ENCODE measurements at regions not wholly inside any gene's neighbourhood (a gene's known extent, or its start where the extent isn't known, plus 50 kb on each side); places are given as distances from the start of the nearest gene placed in this dataset.

- no peaks in the 10 kb centered on the region for H3K27me3 ChIP-seq (replicated peaks in 1 of 7)
- no peak overlapping the region for H3K27ac ChIP-seq
- TF ChIP-seq CTCF (IDR thresholded peaks at IDR 0.05 in 8 of 11, conservative IDR thresholded peaks at IDR 0.05 in 3 of 11) = no peak
- TF ChIP-seq POLR2A (IDR thresholded peaks at IDR 0.05) = no peak
- TF ChIP-seq POLR2AphosphoS5 (IDR thresholded peaks at IDR 0.05) = no peak
- no peaks in the 10 kb centered on the region for H3K9me3 ChIP-seq
- no peak for DNase-seq
- WGBS, 5 donors = 63 to 87% (median 74%) methylated on average over 2 of the region's 2 CpGs
- H3K36me3 ChIP-seq = no peaks in the 10 kb centered on the region
- H3K4me3 ChIP-seq = no peak overlapping the region
- H3K4me1 ChIP-seq = no peaks in the 10 kb centered on the region
- intact Hi-C loops (cut with DNase I; ENCODE audit: low total_unique reads) = no loop called here
Observed at GRCh38 chr4:127236889-127237288, 395.9 kb upstream of the INTU start.

- H3K27ac ChIP-seq = no peak overlapping the region
- TF ChIP-seq POLR2A (IDR thresholded peaks at IDR 0.05) = no peak
- TF ChIP-seq POLR2AphosphoS5 (IDR thresholded peaks at IDR 0.05) = no peak
- no peak for TF ChIP-seq CTCF (IDR thresholded peaks at IDR 0.05 in 8 of 11, conservative IDR thresholded peaks at IDR 0.05 in 3 of 11)
- H3K9me3 ChIP-seq = no peaks in the 10 kb centered on the region
- WGBS, 5 donors = 79 to 93% (median 89%) methylated on average over 1 of the region's 1 CpG
- no peaks in the 10 kb centered on the region for H3K27me3 ChIP-seq (replicated peaks in 1 of 7)
- H3K4me1 ChIP-seq = no peaks in the 10 kb centered on the region
- no peak for DNase-seq
- no peak overlapping the region for H3K4me3 ChIP-seq
- intact Hi-C loops (cut with DNase I; ENCODE audit: low total_unique reads) = no loop called here
- H3K36me3 ChIP-seq = no peaks in the 10 kb centered on the region
Observed at GRCh38 chr4:127237581-127237980, 395.2 kb upstream of the INTU start.

- Histone ChIP-seq H3K4me1 (no peaks in the 10 kb centered on the region), H3K4me3 (no peak overlapping the region), H3K27me3 (replicated peaks in 1 of 7) (no peaks in the 10 kb centered on the region), H3K36me3 (no peaks in the 10 kb centered on the region), H3K27ac (no peak overlapping the region), H3K9me3 (no peaks in the 10 kb centered on the region)
- DNase-seq = no peak
- intact Hi-C loops (cut with DNase I; ENCODE audit: low total_unique reads) = no loop called here
- WGBS, 5 donors = 66 to 91% (median 81%) methylated on average over 5 of the region's 5 CpGs
- no peak for TF ChIP-seq CTCF (IDR thresholded peaks at IDR 0.05 in 8 of 11, conservative IDR thresholded peaks at IDR 0.05 in 3 of 11)
- no peak for TF ChIP-seq POLR2AphosphoS5 (IDR thresholded peaks at IDR 0.05)
- TF ChIP-seq POLR2A (IDR thresholded peaks at IDR 0.05) = no peak
Observed at GRCh38 chr4:127238956-127239475, 393.7 kb upstream of the INTU start.

GRCh38 chr4:127239902-127240763 is 392.6 kb upstream of the INTU start:
- H3K27me3 ChIP-seq (replicated peaks in 1 of 7) = no peaks in the 10 kb centered on the region
- intact Hi-C loops (cut with DNase I; ENCODE audit: low total_unique reads) = no loop called here
- H3K9me3 ChIP-seq = no peaks in the 10 kb centered on the region
- H3K4me3 ChIP-seq = no peak overlapping the region
- 85 to 90% (median 87%) methylated on average over 7 of the region's 7 CpGs for WGBS, 5 donors
- TF ChIP-seq POLR2A (IDR thresholded peaks at IDR 0.05) (no peak), POLR2AphosphoS5 (IDR thresholded peaks at IDR 0.05) (no peak), CTCF (IDR thresholded peaks at IDR 0.05 in 8 of 11, conservative IDR thresholded peaks at IDR 0.05 in 3 of 11) (no peak)
- no peak overlapping the region for H3K27ac ChIP-seq
- H3K36me3 ChIP-seq = no peaks in the 10 kb centered on the region
- no peaks in the 10 kb centered on the region for H3K4me1 ChIP-seq
- DNase-seq = no peak

Data from spleen (tissue), 11 donors.